Upper lobe of left lung (tissue), 4 donors: ENCODE measurements at regions not wholly inside any gene's neighbourhood (a gene's known extent, or its start where the extent isn't known, plus 50 kb on each side); places are given as distances from the start of the nearest gene placed in this dataset.

Experiments used
- EP300 ChIP-seq, 4 donors: sonication (generic); formaldehyde crosslinking; IDR thresholded peaks; one replicate each; pipeline ENCODE4 v1.5.1; 2017; ENCODE audit warnings: antibody characterized with exemption in 4 of 4, control low read depth in 2 of 4
- POLR2A ChIP-seq, 4 donors: fragments of 450-650 bp; IDR thresholded peaks; one replicate each; pipeline ENCODE4 v1.5.1; 2016 to 2017; ENCODE audit warnings: antibody characterized with exemption in 4 of 4, mild to moderate bottlenecking in 2 of 4
- POLR2AphosphoS5 ChIP-seq, 2 donors: sonication (generic); formaldehyde crosslinking; IDR thresholded peaks; one replicate each; pipeline ENCODE4 v1.5.1; 2017; ENCODE audit warnings: antibody characterized with exemption in 2 of 2
- TF ChIP-seq, protein P1 (sequence below), 6 experiments: fragments of 450-650 bp in 4 of 6; fragments of 200-600 bp in 2 of 6; sonication (generic) in 2 of 6; IDR thresholded peaks; one replicate each; pipeline ENCODE4 v1.5.1; 2016 to 2019; ENCODE audit warnings: antibody characterized with exemption in 6 of 6

DNA sequence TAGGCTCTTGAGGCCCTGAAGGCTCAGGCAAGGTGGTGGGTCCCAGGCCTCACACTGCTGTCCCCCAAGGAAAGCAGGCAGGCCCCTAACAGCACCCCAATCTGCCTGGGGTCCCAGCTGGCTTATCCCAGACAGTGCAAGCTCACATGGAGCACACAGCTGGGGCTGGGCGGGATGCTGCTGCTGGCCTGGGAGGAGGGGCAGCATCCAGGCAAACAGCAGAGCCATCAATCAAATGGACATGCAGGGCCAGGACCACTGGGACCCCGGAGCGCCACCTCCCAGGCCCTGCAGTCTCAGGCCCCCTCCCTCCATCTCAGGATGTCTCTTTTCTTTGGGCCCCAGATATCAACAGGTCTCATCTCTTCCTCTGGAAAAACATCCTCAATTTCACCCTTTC, 140.3 kb downstream of the BRD1 start:
- no peak for TF ChIP-seq POLR2A (IDR thresholded peaks at IDR 0.05)
- TF ChIP-seq, protein P1, sequence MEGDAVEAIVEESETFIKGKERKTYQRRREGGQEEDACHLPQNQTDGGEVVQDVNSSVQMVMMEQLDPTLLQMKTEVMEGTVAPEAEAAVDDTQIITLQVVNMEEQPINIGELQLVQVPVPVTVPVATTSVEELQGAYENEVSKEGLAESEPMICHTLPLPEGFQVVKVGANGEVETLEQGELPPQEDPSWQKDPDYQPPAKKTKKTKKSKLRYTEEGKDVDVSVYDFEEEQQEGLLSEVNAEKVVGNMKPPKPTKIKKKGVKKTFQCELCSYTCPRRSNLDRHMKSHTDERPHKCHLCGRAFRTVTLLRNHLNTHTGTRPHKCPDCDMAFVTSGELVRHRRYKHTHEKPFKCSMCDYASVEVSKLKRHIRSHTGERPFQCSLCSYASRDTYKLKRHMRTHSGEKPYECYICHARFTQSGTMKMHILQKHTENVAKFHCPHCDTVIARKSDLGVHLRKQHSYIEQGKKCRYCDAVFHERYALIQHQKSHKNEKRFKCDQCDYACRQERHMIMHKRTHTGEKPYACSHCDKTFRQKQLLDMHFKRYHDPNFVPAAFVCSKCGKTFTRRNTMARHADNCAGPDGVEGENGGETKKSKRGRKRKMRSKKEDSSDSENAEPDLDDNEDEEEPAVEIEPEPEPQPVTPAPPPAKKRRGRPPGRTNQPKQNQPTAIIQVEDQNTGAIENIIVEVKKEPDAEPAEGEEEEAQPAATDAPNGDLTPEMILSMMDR (IDR thresholded peaks at IDR 0.05): no peak
- no peak for TF ChIP-seq EP300 (IDR thresholded peaks at IDR 0.05)
- TF ChIP-seq POLR2AphosphoS5 (IDR thresholded peaks at IDR 0.05): no peak
